ENCODE measurements at regions not wholly inside any gene's neighbourhood (a gene's known extent, or its start where the extent isn't known, plus 50 kb on each side); places are given as distances from the start of the nearest gene placed in this dataset.

DNA sequence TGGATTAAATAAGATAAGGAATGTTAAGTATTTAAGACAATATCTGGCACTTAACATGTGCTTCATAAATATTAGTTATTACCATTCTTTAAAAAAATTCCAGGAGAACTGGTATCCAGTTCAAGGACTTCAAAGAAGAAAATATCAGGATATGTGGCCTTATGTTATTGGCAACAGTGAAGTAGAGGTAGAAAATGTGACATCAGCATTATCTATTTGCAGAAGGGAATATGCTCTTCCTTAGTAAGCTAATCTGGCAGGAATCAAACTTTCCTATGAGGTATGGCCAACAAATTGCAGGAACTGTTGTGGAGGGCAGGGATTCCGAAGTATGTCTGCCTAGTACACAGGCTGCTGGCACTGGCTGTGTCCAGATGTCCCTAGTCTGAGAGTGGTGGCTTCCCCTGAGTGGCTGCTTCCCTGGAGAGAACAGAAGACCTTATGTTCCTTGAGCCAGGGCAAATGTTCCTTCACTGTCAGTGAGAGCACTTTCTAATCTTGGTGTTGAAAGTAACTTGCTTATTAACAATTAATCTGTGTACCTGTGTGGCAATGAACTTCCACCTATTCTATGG is 351.7 kb upstream of the THRB start:
- no peak for DNase-seq (ENCODE audit: low read depth)
- TF ChIP-seq CTCF (IDR thresholded peaks at IDR 0.05; ENCODE audit: insufficient read depth, low read depth, low read length): no peak
- no peaks in the 10 kb centered on the region for H3K27me3 ChIP-seq (ENCODE audit: control insufficient read depth, insufficient read depth, low read length)
- ChIA-PET POLR2A (no interaction called here), CTCF (no interaction called here)
- no peak overlapping the region for H3K4me3 ChIP-seq (ENCODE audit: low read depth, low read length)
- no peaks in the 10 kb centered on the region for H3K36me3 ChIP-seq (ENCODE audit: control insufficient read depth, insufficient read depth, low read length)

DNA sequence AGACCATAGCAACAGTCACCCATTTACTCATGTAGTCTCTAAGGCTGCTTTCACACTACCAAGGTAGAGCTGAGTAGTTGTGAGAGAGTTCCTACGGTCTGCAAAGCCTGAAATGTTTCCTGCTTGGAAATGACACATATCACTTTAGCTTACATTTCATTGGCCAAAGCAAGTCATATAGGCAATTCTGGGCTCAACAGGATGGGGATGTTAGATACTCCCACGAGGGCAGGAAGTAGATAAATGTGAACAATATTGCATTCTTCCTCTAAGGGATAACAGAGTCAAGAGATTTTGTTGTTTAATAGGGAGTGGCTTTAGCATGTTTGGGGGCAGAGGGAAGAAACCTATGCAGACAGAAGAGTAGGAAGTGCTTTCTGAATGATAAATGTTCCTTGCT is 355.6 kb upstream of the THRB start:
- ChIA-PET POLR2A (no interaction called here), CTCF (no interaction called here)
- no peak for DNase-seq (ENCODE audit: low read depth)
- Histone ChIP-seq H3K4me3 (ENCODE audit: low read depth, low read length) (no peak overlapping the region), H3K36me3 (ENCODE audit: control insufficient read depth, insufficient read depth, low read length) (no peaks in the 10 kb centered on the region), H3K27me3 (ENCODE audit: control insufficient read depth, insufficient read depth, low read length) (no peaks in the 10 kb centered on the region)
- TF ChIP-seq CTCF (IDR thresholded peaks at IDR 0.05; ENCODE audit: insufficient read depth, low read depth, low read length): no peak

DNA sequence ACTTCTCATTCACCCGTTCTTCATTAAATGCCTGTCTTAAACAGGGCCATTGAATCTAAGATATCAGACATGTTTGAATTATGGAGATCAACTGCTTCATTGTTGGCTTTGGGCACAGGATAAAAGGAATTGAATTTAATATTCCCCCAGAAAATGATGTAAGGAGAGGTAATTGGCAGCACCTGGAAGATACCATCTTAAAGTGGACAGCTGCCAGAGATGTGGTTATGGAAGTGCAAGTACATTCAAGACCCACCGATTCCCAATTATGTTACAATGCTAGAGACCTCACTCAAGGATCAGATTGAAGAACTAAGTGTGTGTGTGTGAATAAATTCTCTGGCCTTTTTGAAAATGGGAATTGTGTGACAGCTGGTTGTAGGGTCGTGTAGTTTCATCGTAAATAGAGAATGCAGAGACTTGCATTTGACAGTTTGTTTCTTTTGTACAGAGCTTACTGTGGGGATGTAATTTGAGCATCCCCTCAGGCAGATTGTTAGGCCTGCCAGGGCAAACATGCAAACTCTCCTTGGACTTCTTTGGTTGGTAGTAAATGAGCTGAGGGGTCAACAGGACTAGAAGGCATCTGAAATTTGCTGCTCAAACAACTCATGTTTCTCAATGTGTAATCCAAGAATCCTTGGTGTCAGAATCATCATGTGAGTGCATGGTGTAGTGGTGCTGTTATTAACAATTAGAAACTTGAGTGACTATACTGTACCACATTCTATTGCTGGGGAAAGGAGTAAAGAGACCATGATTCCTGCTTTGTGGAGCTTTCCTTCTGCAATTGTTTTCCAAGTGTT is 359.2 kb upstream of the THRB start:
- no peak overlapping the region for H3K4me3 ChIP-seq (ENCODE audit: low read depth, low read length)
- H3K36me3 ChIP-seq (ENCODE audit: control insufficient read depth, insufficient read depth, low read length): no peaks in the 10 kb centered on the region
- DNase-seq (ENCODE audit: low read depth): no peak
- ChIA-PET CTCF (no interaction called here), POLR2A (no interaction called here)
- H3K27me3 ChIP-seq (ENCODE audit: control insufficient read depth, insufficient read depth, low read length): no peaks in the 10 kb centered on the region
- TF ChIP-seq CTCF (IDR thresholded peaks at IDR 0.05; ENCODE audit: insufficient read depth, low read depth, low read length): no peak

DNA sequence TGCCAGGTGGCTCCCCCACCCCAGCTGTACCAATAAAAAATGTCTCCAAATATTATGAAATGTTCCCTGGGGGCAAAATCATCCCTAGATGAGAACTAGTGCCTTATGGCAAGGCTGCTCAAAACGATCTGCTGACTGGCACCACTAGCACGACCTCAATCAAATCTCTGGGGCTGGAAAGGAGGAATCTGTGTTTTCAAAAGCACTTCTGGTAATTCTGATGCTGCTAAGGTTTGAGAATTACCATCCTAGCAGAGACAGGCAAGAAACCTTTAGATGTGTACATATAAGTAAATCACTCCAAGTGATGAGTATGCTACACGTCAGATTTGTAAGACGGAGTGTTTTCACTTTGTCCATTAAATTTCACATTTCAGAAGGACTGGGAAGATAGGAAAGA is 360.1 kb upstream of the THRB start:
- no peak for DNase-seq (ENCODE audit: low read depth)
- no peak for TF ChIP-seq CTCF (IDR thresholded peaks at IDR 0.05; ENCODE audit: insufficient read depth, low read depth, low read length)
- Histone ChIP-seq H3K4me3 (ENCODE audit: low read depth, low read length) (no peak overlapping the region), H3K36me3 (ENCODE audit: control insufficient read depth, insufficient read depth, low read length) (no peaks in the 10 kb centered on the region), H3K27me3 (ENCODE audit: control insufficient read depth, insufficient read depth, low read length) (no peaks in the 10 kb centered on the region)
- ChIA-PET CTCF (no interaction called here), POLR2A (no interaction called here)

- no peak for TF ChIP-seq CTCF (IDR thresholded peaks at IDR 0.05; ENCODE audit: insufficient read depth, low read depth, low read length)
- CTCF ChIA-PET: no interaction called here
These were observed 363.3 kb upstream of the THRB start for GRCh38 chr3:24857945-24858344.

More at GRCh38 chr3:24857945-24858344, 363.3 kb upstream of the THRB start:
- H3K4me3 ChIP-seq (ENCODE audit: low read depth, low read length): no peak overlapping the region
- no peaks in the 10 kb centered on the region for H3K36me3 ChIP-seq (ENCODE audit: control insufficient read depth, insufficient read depth, low read length)
- POLR2A ChIA-PET: no interaction called here
- DNase-seq (ENCODE audit: low read depth): no peak
- H3K27me3 ChIP-seq (ENCODE audit: control insufficient read depth, insufficient read depth, low read length): no peaks in the 10 kb centered on the region
